ENCODE measurements at regions not wholly inside any gene's neighbourhood (a gene's known extent, or its start where the extent isn't known, plus 50 kb on each side); places are given as distances from the start of the nearest gene placed in this dataset.

GRCh38 chr11:86185381-86185750 is 59.2 kb upstream of the EED start:
- H3K27me3 Mint-ChIP-seq = no peaks in the 10 kb centered on the region
- no peaks in the 10 kb centered on the region for H3K36me3 Mint-ChIP-seq
- H3K27ac Mint-ChIP-seq = no peak overlapping the region
- no peak for TF ChIP-seq CTCF (conservative IDR thresholded peaks at IDR 0.05)
- DNase-seq (ENCODE audit: extremely low spot score, unreplicated experiment) = no peak
- no peaks in the 10 kb centered on the region for H3K9me3 Mint-ChIP-seq
- H3K4me3 Mint-ChIP-seq = no peak overlapping the region
- H3K4me1 Mint-ChIP-seq (ENCODE audit: unreplicated experiment) = no peaks in the 10 kb centered on the region

GRCh38 chr11:86184728-86185380 is 59.7 kb upstream of the EED start:
- H3K9me3 Mint-ChIP-seq = no peaks in the 10 kb centered on the region
- H3K27ac Mint-ChIP-seq = peak overlapping the region; percentile 1

GRCh38 chr11:86183694-86184093 is 60.9 kb upstream of the EED start:
- TF ChIP-seq CTCF (conservative IDR thresholded peaks at IDR 0.05) = no peak
- no peaks in the 10 kb centered on the region for H3K27me3 Mint-ChIP-seq
- H3K4me1 Mint-ChIP-seq (ENCODE audit: unreplicated experiment) = no peaks in the 10 kb centered on the region
- no peaks in the 10 kb centered on the region for H3K9me3 Mint-ChIP-seq
- no peak overlapping the region for H3K27ac Mint-ChIP-seq
- H3K4me3 Mint-ChIP-seq = no peak overlapping the region
- no peaks in the 10 kb centered on the region for H3K36me3 Mint-ChIP-seq
- no peak for DNase-seq (ENCODE audit: extremely low spot score, unreplicated experiment)

More at GRCh38 chr11:86184728-86185380, 59.7 kb upstream of the EED start:
- Mint-ChIP-seq H3K4me1 (ENCODE audit: unreplicated experiment) (no peaks in the 10 kb centered on the region), H3K4me3 (no peak overlapping the region), H3K27me3 (no peaks in the 10 kb centered on the region), H3K36me3 (no peaks in the 10 kb centered on the region)
- no peak for TF ChIP-seq CTCF (conservative IDR thresholded peaks at IDR 0.05)
- DNase-seq (ENCODE audit: extremely low spot score, unreplicated experiment) = no peak

- Mint-ChIP-seq H3K9me3 (no peaks in the 10 kb centered on the region), H3K27me3 (no peaks in the 10 kb centered on the region), H3K4me3 (no peak overlapping the region), H3K4me1 (ENCODE audit: unreplicated experiment) (no peaks in the 10 kb centered on the region), H3K36me3 (no peaks in the 10 kb centered on the region), H3K27ac (no peak overlapping the region)
- no peak for DNase-seq (ENCODE audit: extremely low spot score, unreplicated experiment)
- no peak for TF ChIP-seq CTCF (conservative IDR thresholded peaks at IDR 0.05)
These were observed 61.5 kb upstream of the EED start for GRCh38 chr11:86182976-86183584.

- no peaks in the 10 kb centered on the region for H3K27me3 Mint-ChIP-seq
- H3K9me3 Mint-ChIP-seq = no peaks in the 10 kb centered on the region
- H3K4me3 Mint-ChIP-seq = no peak overlapping the region
- no peaks in the 10 kb centered on the region for H3K36me3 Mint-ChIP-seq
- H3K27ac Mint-ChIP-seq = no peak overlapping the region
- no peak for DNase-seq (ENCODE audit: extremely low spot score, unreplicated experiment)
- no peaks in the 10 kb centered on the region for H3K4me1 Mint-ChIP-seq (ENCODE audit: unreplicated experiment)
- no peak for TF ChIP-seq CTCF (conservative IDR thresholded peaks at IDR 0.05)
These were observed 63.2 kb upstream of the EED start for GRCh38 chr11:86181379-86181778.

All from type B pancreatic cell (in vitro differentiated cells).